ENCODE measurements at regions not wholly inside any gene's neighbourhood (a gene's known extent, or its start where the extent isn't known, plus 50 kb on each side); places are given as distances from the start of the nearest gene placed in this dataset.

- no peak for TF ChIP-seq CTCF (IDR thresholded peaks at IDR 0.05)
- no peak for TF ChIP-seq POLR2A (IDR thresholded peaks at IDR 0.05)
Observed at GRCh38 chr13:60759499-60759898, 362.5 kb downstream of the TDRD3 start.
